GM10266 (cell line): ENCODE measurements at regions not wholly inside any gene's neighbourhood (a gene's known extent, or its start where the extent isn't known, plus 50 kb on each side); places are given as distances from the start of the nearest gene placed in this dataset.

Experiments
- DNase-seq: peaks from one replicate; pipeline ENCODE4 v3.0.0; 2012; ENCODE audit errors: extremely low spot score
- TF ChIP-seq, protein P1 (sequence below): IDR thresholded peaks from 2 replicates; pipeline ENCODE4 v1.5.1; 2012; ENCODE audit warnings: mild to moderate bottlenecking, low read depth; ENCODE audit not compliant: control insufficient read depth, insufficient read depth; ENCODE audit errors: missing control alignments

- TF ChIP-seq, protein P1, sequence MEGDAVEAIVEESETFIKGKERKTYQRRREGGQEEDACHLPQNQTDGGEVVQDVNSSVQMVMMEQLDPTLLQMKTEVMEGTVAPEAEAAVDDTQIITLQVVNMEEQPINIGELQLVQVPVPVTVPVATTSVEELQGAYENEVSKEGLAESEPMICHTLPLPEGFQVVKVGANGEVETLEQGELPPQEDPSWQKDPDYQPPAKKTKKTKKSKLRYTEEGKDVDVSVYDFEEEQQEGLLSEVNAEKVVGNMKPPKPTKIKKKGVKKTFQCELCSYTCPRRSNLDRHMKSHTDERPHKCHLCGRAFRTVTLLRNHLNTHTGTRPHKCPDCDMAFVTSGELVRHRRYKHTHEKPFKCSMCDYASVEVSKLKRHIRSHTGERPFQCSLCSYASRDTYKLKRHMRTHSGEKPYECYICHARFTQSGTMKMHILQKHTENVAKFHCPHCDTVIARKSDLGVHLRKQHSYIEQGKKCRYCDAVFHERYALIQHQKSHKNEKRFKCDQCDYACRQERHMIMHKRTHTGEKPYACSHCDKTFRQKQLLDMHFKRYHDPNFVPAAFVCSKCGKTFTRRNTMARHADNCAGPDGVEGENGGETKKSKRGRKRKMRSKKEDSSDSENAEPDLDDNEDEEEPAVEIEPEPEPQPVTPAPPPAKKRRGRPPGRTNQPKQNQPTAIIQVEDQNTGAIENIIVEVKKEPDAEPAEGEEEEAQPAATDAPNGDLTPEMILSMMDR, result no peak
- no peak for DNase-seq
These were observed 320.9 kb downstream of the GABRB3 start for GRCh38 chr15:26451995-26452394.

DNA sequence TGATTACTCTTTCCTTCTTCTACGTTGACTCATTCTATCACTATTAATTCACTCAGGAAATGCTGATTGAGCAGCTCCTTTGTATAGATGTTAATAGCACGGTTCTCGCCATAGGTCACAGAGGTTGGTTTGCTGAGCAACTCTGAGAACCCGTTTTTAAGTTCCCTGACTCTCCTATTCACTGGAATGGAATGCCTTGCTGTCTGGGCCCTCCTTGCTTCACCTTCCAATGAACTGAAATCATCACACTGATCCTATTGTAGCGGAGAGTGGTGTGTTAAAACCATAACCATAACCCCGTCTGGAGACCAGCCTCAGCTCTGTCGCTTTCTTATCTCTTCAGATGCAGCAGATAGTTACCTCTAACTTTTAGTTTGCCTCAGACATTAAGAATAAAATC is 323.6 kb downstream of the GABRB3 start:
- TF ChIP-seq, protein P1, result no peak
- DNase-seq, result no peak

GRCh38 chr15:26443321-26443720 is 329.5 kb downstream of the GABRB3 start:
- TF ChIP-seq, protein P1, result no peak
- no peak for DNase-seq

DNA sequence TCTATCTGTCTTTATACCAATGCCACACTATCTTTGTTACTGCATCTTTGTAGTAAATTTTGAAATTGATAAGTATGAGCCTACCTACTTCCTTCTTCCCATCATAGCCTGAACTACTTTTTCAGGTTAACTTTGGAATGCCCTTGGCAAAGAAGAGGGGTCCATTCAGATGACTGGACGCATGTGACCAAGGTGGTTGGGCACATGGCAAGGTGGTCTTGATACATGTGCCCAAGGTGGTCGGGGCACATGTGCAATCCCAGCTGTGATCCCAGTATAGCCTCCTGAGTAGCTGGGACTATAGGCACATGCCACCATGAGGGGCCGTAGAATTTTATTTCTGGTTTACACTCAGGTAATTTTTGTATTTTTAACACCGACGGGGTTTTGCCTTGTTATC is 330.2 kb downstream of the GABRB3 start:
- DNase-seq, result no peak
- TF ChIP-seq, protein P1, result no peak

DNA sequence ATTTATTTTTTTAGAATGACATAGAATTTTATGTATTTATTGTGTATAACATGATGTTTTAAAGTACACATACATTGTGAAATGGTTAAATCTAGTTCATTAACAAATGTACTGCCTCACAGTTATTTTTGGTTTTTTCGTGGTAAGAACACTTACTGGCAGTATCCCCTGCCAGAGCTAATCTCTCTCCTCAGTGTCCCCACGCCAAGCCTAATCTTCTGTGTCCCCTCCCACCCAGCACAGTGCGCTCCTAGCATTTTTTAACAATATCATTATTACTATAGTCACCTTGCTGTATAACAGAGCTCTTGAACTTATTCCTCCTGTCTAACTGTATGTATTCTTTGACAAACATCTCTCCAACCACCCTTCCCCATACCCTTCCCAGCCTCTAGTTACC is 333.2 kb downstream of the GABRB3 start:
- TF ChIP-seq, protein P1, result no peak
- no peak for DNase-seq

- TF ChIP-seq, protein P1, result no peak
These were observed 334.1 kb downstream of the GABRB3 start for GRCh38 chr15:26438718-26439117.

GRCh38 chr15:26438316-26438715 is 334.6 kb downstream of the GABRB3 start:
- no peak for DNase-seq

More at GRCh38 chr15:26438718-26439117, 334.1 kb downstream of the GABRB3 start:
- no peak for DNase-seq

More at GRCh38 chr15:26438316-26438715, 334.6 kb downstream of the GABRB3 start:
- TF ChIP-seq, protein P1, result no peak
